NT2/D1 (cell line): ENCODE measurements at regions not wholly inside any gene's neighbourhood (a gene's known extent, or its start where the extent isn't known, plus 50 kb on each side); places are given as distances from the start of the nearest gene placed in this dataset.

Experiments used
- YY1 ChIP-seq: IDR thresholded peaks from 2 replicates; pipeline ENCODE4 v1.6.1; 2011; ENCODE audit not compliant: insufficient read length, insufficient read depth
- ZNF274 ChIP-seq: IDR thresholded peaks from 2 replicates; pipeline ENCODE4 v1.6.1; 2011; ENCODE audit warnings: mild to moderate bottlenecking, low read depth, low read length

DNA sequence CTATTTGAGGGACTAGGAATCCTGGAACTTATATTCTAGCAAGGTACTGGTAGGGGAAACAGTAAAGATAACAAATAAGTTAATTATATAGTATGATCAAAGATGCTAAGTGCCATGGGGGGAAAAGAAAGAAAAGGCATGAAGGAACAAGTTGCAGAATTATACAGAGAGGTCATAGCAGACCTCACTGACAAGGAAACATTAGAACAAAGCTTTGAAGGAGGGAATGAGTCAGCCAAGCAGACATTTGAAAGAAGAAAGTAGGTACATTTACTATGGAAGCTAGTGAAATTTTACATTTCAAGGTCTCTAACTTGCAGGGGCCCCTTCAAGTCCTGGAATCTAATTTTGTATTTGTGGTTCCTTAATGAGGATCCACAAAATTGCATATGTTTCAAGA lies 57.2 kb upstream of the TIPARP start:
- TF ChIP-seq ZNF274 = no peak
- TF ChIP-seq YY1 = no peak
